ENCODE measurements at regions not wholly inside any gene's neighbourhood (a gene's known extent, or its start where the extent isn't known, plus 50 kb on each side); places are given as distances from the start of the nearest gene placed in this dataset.

GRCh38 chr11:79579063-79579462 lies 138.2 kb upstream of the TENM4 start:
- no peak for TF ChIP-seq YY1 (IDR thresholded peaks at IDR 0.05; ENCODE audit: insufficient read depth, insufficient read length)
- no peak for TF ChIP-seq ZNF274 (IDR thresholded peaks at IDR 0.05; ENCODE audit: low read depth, low read length)
- TF ChIP-seq SUZ12 (IDR thresholded peaks at IDR 0.05; ENCODE audit: extremely low read depth, insufficient read depth, insufficient read length), result no peak
- DNase-seq (ENCODE audit: low read depth, low spot score), result no peak
- no peaks in the 10 kb centered on the region for H3K36me3 ChIP-seq (ENCODE audit: insufficient read depth, insufficient read length, low read length)
- no peak overlapping the region for H3K4me3 ChIP-seq (ENCODE audit: insufficient read length, low read depth)
- H3K27me3 ChIP-seq (ENCODE audit: insufficient read depth, insufficient read length), result no peaks in the 10 kb centered on the region
- no peaks in the 10 kb centered on the region for H3K9me3 ChIP-seq (ENCODE audit: insufficient read depth, low read length)
- no peak overlapping the region for H3K9ac ChIP-seq (ENCODE audit: insufficient read length, low read depth)
- no peaks in the 10 kb centered on the region for H3K4me1 ChIP-seq (ENCODE audit: insufficient read depth, insufficient read length)

- TF ChIP-seq SUZ12 (IDR thresholded peaks at IDR 0.05; ENCODE audit: extremely low read depth, insufficient read depth, insufficient read length) (no peak), ZNF274 (IDR thresholded peaks at IDR 0.05; ENCODE audit: low read depth, low read length) (no peak), YY1 (IDR thresholded peaks at IDR 0.05; ENCODE audit: insufficient read depth, insufficient read length) (no peak)
- Histone ChIP-seq H3K27me3 (ENCODE audit: insufficient read depth, insufficient read length) (no peaks in the 10 kb centered on the region), H3K36me3 (ENCODE audit: insufficient read depth, insufficient read length, low read length) (no peaks in the 10 kb centered on the region), H3K4me3 (ENCODE audit: insufficient read length, low read depth) (no peak overlapping the region), H3K4me1 (ENCODE audit: insufficient read depth, insufficient read length) (no peaks in the 10 kb centered on the region), H3K9ac (ENCODE audit: insufficient read length, low read depth) (no peak overlapping the region), H3K9me3 (ENCODE audit: insufficient read depth, low read length) (no peaks in the 10 kb centered on the region)
- no peak for DNase-seq (ENCODE audit: low read depth, low spot score)
Measured at GRCh38 chr11:79578116-79578515, 137.3 kb upstream of the TENM4 start.

GRCh38 chr11:79575701-79576100 lies 134.9 kb upstream of the TENM4 start:
- Histone ChIP-seq H3K4me1 (ENCODE audit: insufficient read depth, insufficient read length) (no peaks in the 10 kb centered on the region), H3K9ac (ENCODE audit: insufficient read length, low read depth) (no peak overlapping the region), H3K4me3 (ENCODE audit: insufficient read length, low read depth) (no peak overlapping the region), H3K9me3 (ENCODE audit: insufficient read depth, low read length) (no peaks in the 10 kb centered on the region), H3K27me3 (ENCODE audit: insufficient read depth, insufficient read length) (no peaks in the 10 kb centered on the region), H3K36me3 (ENCODE audit: insufficient read depth, insufficient read length, low read length) (no peaks in the 10 kb centered on the region)
- DNase-seq (ENCODE audit: low read depth, low spot score), result no peak
- TF ChIP-seq SUZ12 (IDR thresholded peaks at IDR 0.05; ENCODE audit: extremely low read depth, insufficient read depth, insufficient read length), result no peak
- TF ChIP-seq ZNF274 (IDR thresholded peaks at IDR 0.05; ENCODE audit: low read depth, low read length), result no peak
- no peak for TF ChIP-seq YY1 (IDR thresholded peaks at IDR 0.05; ENCODE audit: insufficient read depth, insufficient read length)

- TF ChIP-seq YY1 (IDR thresholded peaks at IDR 0.05; ENCODE audit: insufficient read depth, insufficient read length) (no peak), SUZ12 (IDR thresholded peaks at IDR 0.05; ENCODE audit: extremely low read depth, insufficient read depth, insufficient read length) (no peak), ZNF274 (IDR thresholded peaks at IDR 0.05; ENCODE audit: low read depth, low read length) (no peak)
- no peaks in the 10 kb centered on the region for H3K27me3 ChIP-seq (ENCODE audit: insufficient read depth, insufficient read length)
- H3K4me1 ChIP-seq (ENCODE audit: insufficient read depth, insufficient read length), result no peaks in the 10 kb centered on the region
- no peaks in the 10 kb centered on the region for H3K9me3 ChIP-seq (ENCODE audit: insufficient read depth, low read length)
- no peak for DNase-seq (ENCODE audit: low read depth, low spot score)
- H3K9ac ChIP-seq (ENCODE audit: insufficient read length, low read depth), result no peak overlapping the region
- no peaks in the 10 kb centered on the region for H3K36me3 ChIP-seq (ENCODE audit: insufficient read depth, insufficient read length, low read length)
- H3K4me3 ChIP-seq (ENCODE audit: insufficient read length, low read depth), result no peak overlapping the region
Measured at GRCh38 chr11:79570104-79570503, 129.3 kb upstream of the TENM4 start.

GRCh38 chr11:79564288-79564925 lies 123.6 kb upstream of the TENM4 start:
- Histone ChIP-seq H3K9ac (ENCODE audit: insufficient read length, low read depth) (no peak overlapping the region), H3K4me1 (ENCODE audit: insufficient read depth, insufficient read length) (no peaks in the 10 kb centered on the region), H3K36me3 (ENCODE audit: insufficient read depth, insufficient read length, low read length) (no peaks in the 10 kb centered on the region), H3K27me3 (ENCODE audit: insufficient read depth, insufficient read length) (no peaks in the 10 kb centered on the region), H3K9me3 (ENCODE audit: insufficient read depth, low read length) (no peaks in the 10 kb centered on the region), H3K4me3 (ENCODE audit: insufficient read length, low read depth) (no peak overlapping the region)
- DNase-seq (ENCODE audit: low read depth, low spot score), result no peak
- TF ChIP-seq SUZ12 (IDR thresholded peaks at IDR 0.05; ENCODE audit: extremely low read depth, insufficient read depth, insufficient read length) (no peak), ZNF274 (IDR thresholded peaks at IDR 0.05; ENCODE audit: low read depth, low read length) (no peak), YY1 (IDR thresholded peaks at IDR 0.05; ENCODE audit: insufficient read depth, insufficient read length) (no peak)

- Histone ChIP-seq H3K4me3 (ENCODE audit: insufficient read length, low read depth) (no peak overlapping the region), H3K36me3 (ENCODE audit: insufficient read depth, insufficient read length, low read length) (no peaks in the 10 kb centered on the region), H3K27me3 (ENCODE audit: insufficient read depth, insufficient read length) (no peaks in the 10 kb centered on the region), H3K9ac (ENCODE audit: insufficient read length, low read depth) (no peak overlapping the region), H3K4me1 (ENCODE audit: insufficient read depth, insufficient read length) (no peaks in the 10 kb centered on the region), H3K9me3 (ENCODE audit: insufficient read depth, low read length) (no peaks in the 10 kb centered on the region)
- TF ChIP-seq SUZ12 (IDR thresholded peaks at IDR 0.05; ENCODE audit: extremely low read depth, insufficient read depth, insufficient read length) (no peak), YY1 (IDR thresholded peaks at IDR 0.05; ENCODE audit: insufficient read depth, insufficient read length) (no peak), ZNF274 (IDR thresholded peaks at IDR 0.05; ENCODE audit: low read depth, low read length) (no peak)
- no peak for DNase-seq (ENCODE audit: low read depth, low spot score)
Measured at GRCh38 chr11:79561496-79561895, 120.7 kb upstream of the TENM4 start.

GRCh38 chr11:79550809-79551208 lies 110.0 kb upstream of the TENM4 start:
- no peaks in the 10 kb centered on the region for H3K36me3 ChIP-seq (ENCODE audit: insufficient read depth, insufficient read length, low read length)
- TF ChIP-seq ZNF274 (IDR thresholded peaks at IDR 0.05; ENCODE audit: low read depth, low read length) (no peak), YY1 (IDR thresholded peaks at IDR 0.05; ENCODE audit: insufficient read depth, insufficient read length) (no peak), SUZ12 (IDR thresholded peaks at IDR 0.05; ENCODE audit: extremely low read depth, insufficient read depth, insufficient read length) (no peak)
- no peak for DNase-seq (ENCODE audit: low read depth, low spot score)
- no peak overlapping the region for H3K4me3 ChIP-seq (ENCODE audit: insufficient read length, low read depth)
- no peaks in the 10 kb centered on the region for H3K27me3 ChIP-seq (ENCODE audit: insufficient read depth, insufficient read length)
- no peak overlapping the region for H3K9ac ChIP-seq (ENCODE audit: insufficient read length, low read depth)
- no peaks in the 10 kb centered on the region for H3K4me1 ChIP-seq (ENCODE audit: insufficient read depth, insufficient read length)
- no peaks in the 10 kb centered on the region for H3K9me3 ChIP-seq (ENCODE audit: insufficient read depth, low read length)
